K562 (cell line): ENCODE measurements at regions not wholly inside any gene's neighbourhood (a gene's known extent, or its start where the extent isn't known, plus 50 kb on each side); places are given as distances from the start of the nearest gene placed in this dataset.

Source experiments
- CTCF ChIP-seq, 3 experiments: IDR thresholded peaks in 2 of 3; conservative IDR thresholded peaks in 1 of 3; 2 replicates each; pipeline ENCODE4 v1.5.1; 2011 to 2012; ENCODE audit warnings: low read length in 3 of 3, mild to moderate bottlenecking in 3 of 3, control low read depth in 2 of 3, improper control_type of control experiment in 1 of 3, inconsistent platforms in 1 of 3, low read depth in 1 of 3, mixed read lengths in 1 of 3, moderate library complexity in 1 of 3; ENCODE audit not compliant: insufficient read depth in 2 of 3
- EP300 ChIP-seq: IDR thresholded peaks from 2 replicates; pipeline ENCODE4 v1.6.1; 2012; ENCODE audit warnings: low read length, improper control_type of control experiment
- EZH2 ChIP-seq: IDR thresholded peaks from 2 replicates; pipeline ENCODE4 v1.6.1; 2012; ENCODE audit warnings: low read depth, mild to moderate bottlenecking, inconsistent platforms, low read length, borderline replicate concordance
- MYC ChIP-seq, 2 experiments: fragments of 250-450 bp in 1 of 2; sonication (Bioruptor Pico) in 1 of 2; IDR thresholded peaks; 2 replicates each; pipeline versions ENCODE4 v1.5.1 to v1.6.1; 2012 to 2021; ENCODE audit warnings: low read depth in 2 of 2, borderline replicate concordance in 1 of 2, improper control_type of control experiment in 1 of 2, low read length in 1 of 2, mild to moderate bottlenecking in 1 of 2, moderate library complexity in 1 of 2
- RAD21 ChIP-seq, 2 experiments: fragments of 250-450 bp in 1 of 2; fragments of 450-650 bp in 1 of 2; sonication (Bioruptor Pico) in 1 of 2; formaldehyde crosslinking in 1 of 2; IDR thresholded peaks in 1 of 2; conservative IDR thresholded peaks in 1 of 2; 2 replicates each; pipeline versions ENCODE4 v1.4.0 to v1.8.0; 2020 to 2022; ENCODE audit warnings: mild to moderate bottlenecking in 2 of 2, moderate library complexity in 1 of 2
- ZNF785 ChIP-seq: fragments of 250-450 bp; sonication (Bioruptor Pico); IDR thresholded peaks from 2 replicates; pipeline ENCODE4 v1.4.0; 2020; ENCODE audit warnings: mild to moderate bottlenecking

GRCh38 chr2:76332871-76333270 is 622.2 kb upstream of the GCFC2 start:
- TF ChIP-seq RAD21 (CRISPR knock-in tag; conservative IDR thresholded peaks at IDR 0.05 in 1 of 2, IDR thresholded peaks at IDR 0.05 in 1 of 2) (no peak), EP300 (no peak), CTCF (IDR thresholded peaks at IDR 0.05 in 2 of 3, conservative IDR thresholded peaks at IDR 0.05 in 1 of 3; ENCODE audit: insufficient read depth in 2 of 3, low read depth in 1 of 3, low read length in 3 of 3) (no peak), ZNF785 (CRISPR knock-in tag) (no peak), EZH2 (no peak), MYC (IDR thresholded peaks at IDR 0.05; ENCODE audit: low read depth, low read length) (no peak), MYC (CRISPR knock-in tag; IDR thresholded peaks at IDR 0.05; ENCODE audit: borderline replicate concordance, low read depth) (no peak)
